ENCODE measurements at regions not wholly inside any gene's neighbourhood (a gene's known extent, or its start where the extent isn't known, plus 50 kb on each side); places are given as distances from the start of the nearest gene placed in this dataset.

GRCh38 chr5:176169393-176170063 lies 68.7 kb upstream of the SIMC1 start:
- TF ChIP-seq CTCF (IDR thresholded peaks at IDR 0.05) (no peak), POLR2A (IDR thresholded peaks at IDR 0.05) (no peak), POLR2AphosphoS5 (IDR thresholded peaks at IDR 0.05) (no peak), EP300 (IDR thresholded peaks at IDR 0.05) (no peak)

All from suprapubic skin (tissue), 4 donors.